AML-193 (cell line): ENCODE measurements at regions not wholly inside any gene's neighbourhood (a gene's known extent, or its start where the extent isn't known, plus 50 kb on each side); places are given as distances from the start of the nearest gene placed in this dataset.
A peak's percentile ranks its signal among the peaks of the same experiment; 100 is the strongest.
"Not testable (repeated sequence)": the region's sequence is repeated elsewhere in the genome, so short reads cannot be mapped to it uniquely, and the experiment has no call there.

Source experiments
- DNase-seq, 2 experiments: peaks; one replicate each; lab custom pipeline; 2025; lab: John Stamatoyannopoulos, UW

DNA sequence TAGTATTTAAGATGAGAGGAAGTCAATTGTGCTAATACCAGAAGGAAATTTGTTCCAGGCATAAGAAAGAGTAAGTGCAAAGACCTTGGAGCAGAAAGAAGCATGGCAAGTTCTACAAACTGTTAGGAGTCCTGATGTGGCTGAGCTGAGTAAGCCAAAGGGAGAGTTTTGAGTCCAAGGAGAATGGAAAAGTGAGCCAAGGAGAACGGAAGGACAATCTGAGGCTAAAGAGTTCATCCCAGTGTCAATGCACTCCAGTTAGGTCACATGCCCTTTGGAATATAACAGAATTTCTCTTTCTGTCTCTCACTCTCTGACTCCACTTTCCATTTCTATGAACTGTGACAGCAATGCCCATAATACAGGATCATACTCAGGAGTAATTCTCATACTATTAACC lies 224.7 kb downstream of the CAAP1 start:
- no peak for DNase-seq

DNA sequence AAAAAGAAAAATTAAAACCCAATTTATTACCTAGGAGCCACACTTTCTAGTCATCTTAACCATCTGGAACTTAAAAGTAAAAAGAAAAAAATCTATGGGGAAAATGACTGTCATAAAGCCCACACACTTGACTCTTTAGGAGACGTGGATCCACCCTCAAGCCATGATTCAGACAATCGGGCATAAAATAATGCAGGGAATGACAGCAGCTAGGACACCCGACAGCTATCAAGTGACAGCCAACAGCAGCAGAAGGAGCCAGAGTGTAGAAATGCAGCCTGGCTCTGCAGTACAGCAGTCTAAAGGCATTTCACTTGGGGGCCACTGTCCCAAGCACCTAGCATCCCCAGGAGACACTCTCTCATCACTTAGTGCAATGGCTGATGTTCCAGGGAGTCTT lies 226.9 kb downstream of the CAAP1 start:
- no peak for DNase-seq

DNA sequence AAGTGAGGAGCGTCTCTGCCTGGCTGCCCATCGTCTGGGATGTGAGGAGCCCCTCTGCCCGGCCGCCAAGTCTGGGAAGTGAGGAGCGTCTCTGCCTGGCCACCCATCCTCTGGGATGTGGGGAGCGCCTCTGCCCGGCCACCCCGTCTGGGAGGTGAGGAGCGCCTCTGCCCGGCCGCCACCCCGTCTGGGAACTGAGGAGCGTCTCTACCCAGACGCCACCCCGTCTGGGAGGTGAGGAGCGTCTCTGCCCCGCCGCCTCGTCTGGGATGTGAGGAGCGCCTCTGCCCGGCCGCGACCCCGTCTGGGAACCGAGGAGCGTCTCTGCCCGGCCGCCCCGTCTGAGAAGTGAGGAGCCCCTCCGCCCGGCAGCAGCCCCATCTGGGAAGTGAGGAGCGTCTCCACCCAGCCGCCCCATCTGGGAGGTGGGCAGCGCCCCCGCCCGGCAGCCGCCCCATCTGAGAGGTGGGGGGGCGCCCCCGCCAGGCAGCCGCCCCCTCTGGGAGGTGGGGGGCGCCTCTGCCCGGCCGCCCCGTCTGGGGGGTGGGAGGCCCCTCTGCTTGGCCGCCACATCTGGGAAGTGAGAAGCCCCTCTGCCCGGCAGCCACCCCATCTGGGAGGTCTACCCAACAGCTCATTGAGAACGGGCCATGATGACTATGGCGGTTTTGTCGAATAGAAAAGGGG lies 228.4 kb downstream of the CAAP1 start:
- not testable (repeated sequence) for DNase-seq

DNA sequence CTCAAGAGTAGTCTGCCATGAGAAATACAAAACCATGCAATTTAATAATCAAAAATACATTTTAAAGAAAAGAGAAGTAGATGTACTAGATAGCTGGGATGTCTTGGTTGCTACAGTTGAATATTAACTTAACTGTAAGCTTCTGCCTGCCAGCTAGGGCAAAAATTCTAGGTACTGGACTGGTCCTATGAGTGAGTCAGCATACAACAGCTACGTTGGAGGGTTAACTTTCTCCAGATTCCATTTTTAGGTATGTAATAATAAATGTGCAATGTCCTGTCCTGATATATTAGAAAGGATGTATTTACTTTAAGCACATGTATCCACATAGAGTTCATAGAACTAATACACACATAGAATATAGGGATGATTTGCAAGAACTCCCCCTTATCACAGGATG lies 230.1 kb downstream of the CAAP1 start:
- no peak for DNase-seq

DNA sequence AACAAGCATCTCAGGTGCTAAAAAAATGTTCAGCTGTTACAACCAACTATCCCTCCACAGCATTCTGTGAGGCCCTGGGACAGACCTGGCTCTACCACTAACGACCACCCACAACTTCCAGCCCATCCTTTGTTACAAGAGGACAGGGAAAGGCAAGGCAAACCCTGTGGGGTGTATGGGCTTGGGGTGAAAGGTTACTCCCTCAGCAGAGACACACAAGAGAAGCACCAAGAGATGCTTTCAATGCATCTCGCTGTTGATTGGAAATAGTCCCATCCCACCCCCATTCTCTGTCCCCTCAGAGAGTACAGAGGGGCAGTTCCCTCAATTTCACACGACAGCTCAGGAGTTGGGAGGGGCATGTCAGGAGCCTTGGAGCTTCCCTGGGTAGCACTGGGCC lies 234.1 kb downstream of the CAAP1 start:
- no peak for DNase-seq

DNA sequence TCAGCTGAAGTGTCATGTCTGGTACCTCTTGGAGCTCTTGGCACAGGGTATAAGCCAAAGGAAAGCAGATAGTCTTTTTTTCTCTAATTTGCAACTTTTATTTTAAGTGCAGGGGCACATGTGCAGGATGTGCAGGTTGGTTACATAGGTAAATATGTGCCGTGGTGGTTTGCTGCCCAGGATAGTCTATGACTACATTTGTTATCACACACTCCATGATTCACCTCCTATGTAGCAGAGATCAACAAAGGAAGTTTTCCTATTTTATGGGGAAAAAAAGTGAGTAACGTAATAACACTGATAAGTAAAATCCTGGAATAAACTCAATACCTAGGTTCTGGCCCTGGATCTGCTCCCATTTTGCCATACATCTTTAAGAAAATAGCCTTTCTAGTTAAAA lies 234.6 kb downstream of the CAAP1 start:
- DNase-seq: no peak

DNA sequence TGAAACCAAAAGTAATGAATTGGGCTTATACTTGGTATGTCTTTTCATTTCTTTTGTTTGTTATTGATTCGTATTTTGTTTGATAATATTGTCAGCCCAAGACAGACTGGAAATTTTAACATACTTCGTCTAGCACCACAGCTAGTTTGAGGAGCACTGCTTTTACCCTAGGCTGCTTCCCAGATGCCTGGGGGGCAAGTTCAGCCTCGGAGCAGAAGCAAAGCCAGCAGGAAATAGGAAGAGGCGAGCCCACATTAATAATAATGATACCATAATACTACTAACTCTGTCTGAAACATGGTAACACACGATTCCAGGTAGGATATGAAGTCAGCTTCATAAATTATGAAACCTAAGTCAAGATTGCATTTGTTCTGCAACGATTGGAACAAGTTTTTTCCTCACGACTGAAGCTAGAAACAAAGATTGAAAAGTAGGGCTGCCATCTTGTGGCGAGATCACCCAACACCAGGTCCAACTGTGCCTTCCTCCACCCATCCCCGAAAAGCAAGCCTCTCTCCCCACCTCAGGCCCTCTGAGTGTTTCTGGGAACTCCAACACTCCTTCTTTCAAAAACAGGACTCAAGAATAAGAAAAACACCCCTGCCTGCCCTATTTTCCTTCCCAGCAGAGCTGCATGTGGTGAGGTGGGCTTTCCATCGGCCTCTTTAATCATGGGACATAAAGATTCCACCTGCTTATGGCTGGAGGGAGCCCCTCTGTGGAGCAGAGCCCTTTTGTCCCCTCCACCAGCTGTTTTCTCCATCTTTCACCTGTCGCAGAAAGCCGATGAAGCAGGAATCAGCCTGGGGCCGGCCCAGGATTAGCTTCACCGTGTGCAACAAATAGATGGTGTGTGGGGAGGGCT lies 236.4 kb downstream of the CAAP1 start:
- peak in 1 of 2 experiments; percentile 1 for DNase-seq

DNA sequence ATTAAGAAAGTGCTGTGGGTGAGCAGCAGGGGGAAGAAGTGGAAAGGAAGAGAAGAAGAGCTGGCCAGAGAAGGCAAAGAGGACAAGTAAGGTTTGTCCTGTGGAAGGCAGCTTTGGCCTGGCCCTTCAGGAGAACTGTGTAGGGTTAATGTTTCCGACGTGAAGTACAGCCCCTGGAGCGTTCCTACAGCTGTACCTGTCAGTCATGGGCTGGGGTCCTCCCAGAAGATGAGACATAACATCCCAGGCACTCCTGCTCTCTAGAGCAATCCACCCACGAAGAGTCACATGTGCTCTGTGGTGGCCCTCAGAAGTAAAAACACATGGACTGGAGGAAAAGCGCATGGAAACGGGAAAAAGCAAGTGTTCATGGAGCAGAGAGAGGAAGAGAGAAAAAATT lies 237.4 kb downstream of the CAAP1 start:
- DNase-seq: no peak

DNA sequence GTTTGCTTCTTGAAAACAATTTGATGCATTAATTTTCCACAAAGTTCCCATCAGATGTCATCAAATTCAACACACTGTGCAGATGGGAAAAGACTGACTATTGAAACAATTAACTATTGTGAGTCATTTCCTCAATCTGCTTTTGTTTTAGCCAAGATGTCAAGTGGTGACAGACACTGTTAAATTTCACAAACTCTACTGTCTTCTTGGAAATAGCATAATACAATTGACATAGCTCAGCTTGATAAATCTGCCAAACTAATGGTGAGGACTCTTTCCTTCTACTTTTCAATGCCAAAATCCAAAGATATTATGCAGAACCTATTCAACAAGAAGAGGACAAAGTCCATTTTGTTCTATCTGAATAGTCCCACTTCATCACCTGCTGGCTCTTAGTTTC lies 242.3 kb downstream of the CAAP1 start:
- DNase-seq: no peak

DNA sequence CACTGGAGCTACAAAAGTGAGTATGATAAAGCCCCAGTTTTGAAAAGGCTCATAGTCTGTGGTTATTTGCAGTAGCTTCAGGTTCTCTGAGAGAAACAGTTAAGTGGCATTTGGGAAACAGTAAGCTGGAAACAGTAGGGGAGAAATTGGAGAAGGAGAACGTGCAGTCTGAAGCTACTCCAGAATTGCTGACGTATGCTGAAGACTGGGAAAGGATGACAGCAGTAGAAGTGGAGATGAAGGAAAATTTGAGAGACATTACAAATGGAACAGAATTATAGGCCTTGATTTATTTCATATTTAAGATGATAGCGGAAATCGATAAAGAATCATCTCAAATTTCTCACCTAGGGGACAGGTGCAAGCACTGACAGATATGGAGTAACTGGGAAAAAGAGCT lies 248.8 kb downstream of the CAAP1 start:
- no peak for DNase-seq

DNA sequence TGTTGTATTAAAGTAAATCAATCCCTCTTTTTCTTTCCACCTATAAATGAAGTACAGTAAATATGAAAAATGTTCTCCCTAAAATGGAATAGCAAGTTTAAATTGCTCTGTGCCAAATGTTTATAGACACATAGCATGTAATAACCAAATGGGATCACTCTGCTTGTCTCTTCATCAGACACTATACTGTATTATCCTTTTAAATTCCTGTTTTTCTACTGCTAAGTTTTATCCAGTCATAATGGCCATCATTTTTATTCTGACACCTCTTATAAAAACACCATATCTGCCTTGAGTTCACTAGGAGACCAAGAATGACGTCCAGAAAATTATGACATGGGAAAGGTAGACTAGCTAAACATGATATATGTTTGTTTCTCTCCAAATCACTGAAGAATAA lies 252.8 kb downstream of the CAAP1 start:
- no peak for DNase-seq

DNA sequence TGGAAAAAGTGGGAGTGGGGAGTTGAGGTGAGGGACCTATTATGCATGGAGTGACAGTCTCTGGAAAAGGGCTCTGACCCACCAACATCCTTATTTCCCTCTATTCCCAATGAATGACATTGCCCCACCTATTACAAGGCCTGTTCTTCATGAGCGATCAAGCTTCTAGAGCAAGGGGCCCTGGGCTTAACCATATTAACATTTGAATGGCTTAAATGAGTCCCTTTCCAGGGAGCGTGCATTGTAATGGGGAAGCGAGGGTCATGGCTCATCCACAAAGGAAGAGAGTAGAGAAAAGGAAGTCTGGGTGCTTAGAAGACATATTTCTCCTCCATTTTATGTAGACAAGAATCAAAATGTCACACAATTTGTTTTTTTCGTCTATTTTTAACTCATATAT lies 255.5 kb downstream of the CAAP1 start:
- DNase-seq: no peak

DNA sequence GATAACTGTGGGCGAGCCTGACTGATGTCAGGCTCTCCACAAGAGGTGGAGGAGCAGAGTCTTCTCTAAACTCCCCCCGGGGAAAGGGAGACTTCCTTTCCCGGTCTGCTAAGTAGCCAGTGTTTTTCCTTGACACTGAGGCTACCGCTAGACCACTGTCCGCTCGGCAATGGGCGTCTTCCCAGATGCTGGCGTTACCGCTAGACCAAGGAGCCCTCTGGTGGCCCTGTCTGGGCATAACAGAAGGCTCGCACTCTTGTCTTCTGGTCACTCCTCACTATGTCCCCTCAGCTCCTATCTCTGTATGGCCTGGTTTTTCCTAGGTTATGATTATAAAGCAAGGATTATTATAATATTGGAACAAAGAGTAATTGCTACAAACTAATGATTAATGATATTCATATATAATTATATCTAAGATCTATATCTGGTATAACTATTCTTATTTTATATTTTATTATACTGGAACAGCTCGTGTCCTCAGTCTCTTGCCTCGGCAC lies 278.7 kb downstream of the CAAP1 start:
- not testable (repeated sequence) for DNase-seq

DNA sequence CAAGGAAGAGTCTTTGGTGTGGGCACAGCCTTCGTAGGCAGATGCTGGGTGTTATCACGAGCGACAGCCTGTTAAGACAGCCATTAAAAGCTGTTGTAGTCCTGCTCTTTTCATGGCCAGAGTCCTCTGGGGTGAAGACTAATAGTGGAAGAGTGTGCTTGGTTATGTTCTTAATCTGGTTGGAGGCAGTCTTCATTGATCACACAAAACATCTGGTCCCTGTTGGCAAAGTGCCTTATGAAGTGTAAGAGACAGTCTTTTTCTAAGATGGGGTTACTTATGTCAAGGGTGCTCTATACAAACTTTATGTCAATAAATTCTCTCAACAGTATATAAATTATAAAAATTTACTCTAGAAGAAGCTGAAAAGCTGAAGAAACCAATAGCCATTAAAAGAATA lies 280.4 kb downstream of the CAAP1 start:
- DNase-seq: no peak

DNA sequence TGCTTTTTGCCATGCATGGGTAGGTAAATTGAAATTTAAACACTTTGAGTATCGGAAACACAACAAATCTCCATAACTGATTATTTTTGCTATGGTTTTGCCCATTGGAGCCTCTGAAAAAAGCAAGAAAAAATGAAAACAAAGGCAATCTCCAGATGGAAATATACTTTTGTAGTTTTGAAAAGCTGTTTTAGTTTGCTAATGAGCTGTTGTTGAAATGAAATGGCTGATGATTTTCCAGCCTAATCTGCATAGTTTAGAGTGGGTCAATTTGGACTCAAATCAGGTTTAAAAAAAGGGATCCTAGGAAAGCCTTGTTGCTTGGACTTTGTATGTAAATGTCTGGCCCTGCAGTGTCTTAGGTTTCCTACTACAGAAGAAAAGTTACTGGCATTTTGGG lies 285.8 kb downstream of the CAAP1 start:
- DNase-seq: no peak

DNA sequence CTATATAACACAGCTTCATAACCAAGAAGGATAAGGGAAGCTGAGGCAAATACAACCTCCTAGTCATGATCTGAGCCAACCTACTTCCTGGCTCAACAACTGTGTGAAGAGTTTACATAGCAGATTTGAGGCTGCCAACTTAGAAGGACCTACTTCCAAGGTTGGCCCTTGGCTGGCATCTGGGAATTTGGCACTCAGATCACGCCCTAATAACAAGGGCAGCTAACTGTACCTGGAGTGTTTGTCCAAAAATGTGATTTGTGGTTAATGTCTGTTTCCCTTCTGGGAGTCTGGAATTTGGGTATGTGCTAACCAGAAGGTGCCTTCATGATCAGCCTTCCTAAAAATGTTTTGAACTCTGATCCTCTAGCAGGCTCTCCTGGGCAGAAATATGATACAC lies 287.2 kb downstream of the CAAP1 start:
- no peak for DNase-seq

DNA sequence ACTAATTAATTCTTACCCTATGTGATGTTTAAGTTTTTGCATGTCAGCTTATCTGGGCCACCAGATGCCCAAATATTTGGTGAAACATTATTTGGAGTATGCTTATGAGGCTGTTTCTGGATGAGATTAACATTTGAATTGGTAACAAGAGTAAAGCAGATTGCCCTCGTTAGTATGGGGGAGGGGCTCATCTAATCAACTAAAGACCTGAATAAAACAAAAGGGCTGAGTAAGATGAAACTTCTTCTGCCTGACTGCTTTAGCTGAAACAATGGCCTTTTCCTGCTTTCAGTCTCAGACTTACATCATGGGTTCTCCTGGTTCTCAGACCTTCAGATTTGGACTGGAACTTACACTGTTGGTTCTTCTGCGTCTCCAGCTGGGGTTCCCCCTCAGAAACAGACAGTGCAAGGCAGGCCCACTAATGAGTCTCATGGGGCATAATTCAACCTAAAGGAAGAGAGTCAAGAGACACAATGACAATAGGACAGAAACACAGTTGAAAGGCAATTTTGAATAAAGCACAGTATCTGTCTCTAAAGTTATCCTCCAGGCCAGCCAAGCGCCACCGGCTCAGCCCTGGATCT lies 288.4 kb downstream of the CAAP1 start:
- DNase-seq: no peak

DNA sequence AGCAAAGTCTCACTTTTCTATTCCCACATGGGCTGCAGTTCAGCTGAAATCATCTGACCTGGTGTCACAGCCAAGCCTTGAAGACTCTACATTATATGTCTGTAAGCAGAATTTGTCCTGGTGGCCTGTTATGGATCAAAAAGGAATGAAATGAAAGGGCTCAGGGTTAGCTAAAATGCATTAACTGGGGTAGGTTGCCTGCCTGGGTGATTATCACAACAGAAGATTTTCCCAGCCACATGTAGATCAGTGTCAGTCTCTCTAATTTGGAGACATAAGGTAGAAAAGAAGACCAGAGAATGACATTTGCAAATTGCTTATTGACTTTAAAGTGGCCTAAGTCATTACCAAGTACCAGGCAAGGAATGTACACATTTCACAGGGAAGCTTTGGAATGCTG lies 289.0 kb downstream of the CAAP1 start:
- no peak for DNase-seq

DNA sequence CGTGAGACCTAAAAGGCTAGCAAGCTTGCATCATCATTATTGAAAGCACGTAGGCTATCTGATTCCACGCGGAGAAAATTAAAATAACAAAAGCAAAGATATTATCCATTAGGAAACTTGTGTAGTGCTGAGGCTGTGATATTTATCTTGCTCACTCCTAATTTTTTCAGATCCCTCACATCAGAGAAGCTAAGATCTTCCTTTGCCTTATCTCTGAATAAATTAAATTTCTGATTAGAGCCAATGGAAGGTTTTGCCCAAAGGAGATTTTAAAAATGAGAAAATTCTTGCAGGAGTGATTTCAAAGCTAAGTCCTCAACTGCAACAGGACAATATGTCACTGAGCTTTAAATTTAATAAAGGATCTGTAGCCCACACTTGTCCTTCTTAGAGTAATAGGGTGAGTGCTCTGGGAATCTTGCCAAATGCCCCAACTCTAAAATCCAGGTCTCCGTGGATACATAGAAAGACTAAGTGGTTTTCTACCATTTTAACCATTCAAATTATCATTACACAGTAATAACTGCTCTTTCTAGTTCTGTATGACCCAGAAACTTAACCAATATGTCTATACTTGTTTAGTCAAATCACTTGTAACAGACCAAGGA lies 295.0 kb downstream of the CAAP1 start:
- DNase-seq: no peak

DNA sequence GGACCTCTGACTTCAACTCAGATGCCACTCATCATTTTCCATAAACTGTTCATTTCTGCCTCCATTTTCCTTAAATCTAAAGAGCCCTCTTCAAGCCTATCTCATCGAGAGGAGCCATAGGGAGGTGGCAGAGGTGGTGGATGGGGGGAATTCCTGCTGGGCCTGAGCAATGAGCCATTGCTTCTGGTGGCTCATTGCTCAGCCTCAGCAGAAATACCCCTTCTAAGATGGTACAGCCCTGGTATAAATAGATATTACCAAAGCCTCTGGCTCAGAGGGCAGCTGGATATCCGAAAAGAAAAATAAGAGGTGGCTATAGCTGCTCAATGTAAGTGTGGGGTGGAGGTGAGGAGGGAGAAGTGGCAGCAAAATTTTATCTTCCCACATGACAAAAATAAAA lies 313.5 kb downstream of the CAAP1 start:
- no peak for DNase-seq

DNA sequence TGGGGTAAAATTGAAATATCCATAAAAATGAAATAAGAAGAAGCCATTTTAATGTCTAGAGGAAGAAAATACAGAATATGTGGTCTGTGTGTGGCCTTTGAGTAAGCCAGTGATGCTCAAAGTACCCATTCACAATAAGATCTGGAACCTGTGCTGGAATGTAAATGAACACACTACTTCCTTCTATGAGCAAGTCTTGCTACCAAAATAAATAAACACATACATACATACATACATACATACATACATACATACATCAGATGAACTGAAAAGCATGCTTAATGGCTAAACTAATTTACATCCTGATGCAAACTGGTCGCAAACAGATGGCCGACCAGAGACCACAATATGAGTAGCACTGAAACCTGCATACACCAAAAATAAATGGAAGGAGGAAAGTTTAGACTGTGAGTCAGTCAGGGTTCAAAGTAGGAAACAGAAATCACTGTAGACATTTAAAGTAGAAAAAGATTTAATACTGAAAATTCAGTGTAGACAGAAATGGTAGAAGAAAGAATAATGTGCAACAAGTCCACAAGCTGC lies 317.6 kb downstream of the CAAP1 start:
- no peak for DNase-seq

DNA sequence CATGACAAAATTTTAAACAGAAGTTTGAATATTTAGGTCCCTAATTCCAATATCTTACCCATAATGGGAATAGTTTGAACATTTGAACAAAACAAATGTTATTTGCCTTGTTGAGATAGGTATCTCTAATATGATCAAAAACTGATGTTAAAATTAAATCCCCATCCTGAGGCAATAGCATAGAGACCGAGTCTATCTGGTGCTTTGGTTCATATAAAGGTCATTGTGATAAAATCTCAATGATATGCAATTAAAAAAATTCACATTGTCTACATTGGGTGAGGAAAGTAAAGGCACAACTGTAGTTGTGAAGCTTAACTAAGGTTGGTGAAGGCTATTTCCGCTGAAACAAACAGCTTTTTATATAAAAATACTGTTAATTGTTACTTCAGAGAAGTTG lies 318.3 kb downstream of the CAAP1 start:
- DNase-seq: no peak
